GM21717 (cell line): ENCODE measurements at regions not wholly inside any gene's neighbourhood (a gene's known extent, or its start where the extent isn't known, plus 50 kb on each side); places are given as distances from the start of the nearest gene placed in this dataset.

ENCODE experiments used
- ATAC-seq: cut with Tn5 transposase; IDR thresholded peaks from one replicate; pipeline ENCODE4 v1.9.1; 2021; ENCODE audit warnings: mild to moderate bottlenecking, moderate library complexity; ENCODE audit not compliant: unreplicated experiment

DNA sequence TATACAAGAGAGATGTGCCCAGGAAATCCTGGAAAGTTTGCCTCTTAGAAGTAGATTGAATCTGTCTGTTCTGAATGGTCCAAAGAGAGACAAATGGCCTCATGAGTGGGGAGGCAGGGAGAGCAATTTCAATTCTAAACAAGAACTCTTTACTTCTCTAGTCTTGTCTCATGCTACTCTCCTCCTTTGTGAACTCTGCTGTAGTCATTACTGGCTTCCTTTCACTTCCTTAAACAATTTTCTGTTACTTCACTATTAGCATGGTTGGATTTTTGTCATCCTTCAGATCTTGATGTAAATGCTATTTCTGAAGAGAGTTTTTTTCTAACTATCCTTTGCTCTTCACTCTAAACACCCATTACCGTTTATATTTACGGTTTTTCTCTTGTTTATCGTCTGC lies 54.0 kb upstream of the GRIN3A start:
- ATAC-seq, result no peak

GRCh38 chr9:101791938-101792337 lies 53.5 kb upstream of the GRIN3A start:
- ATAC-seq, result no peak

DNA sequence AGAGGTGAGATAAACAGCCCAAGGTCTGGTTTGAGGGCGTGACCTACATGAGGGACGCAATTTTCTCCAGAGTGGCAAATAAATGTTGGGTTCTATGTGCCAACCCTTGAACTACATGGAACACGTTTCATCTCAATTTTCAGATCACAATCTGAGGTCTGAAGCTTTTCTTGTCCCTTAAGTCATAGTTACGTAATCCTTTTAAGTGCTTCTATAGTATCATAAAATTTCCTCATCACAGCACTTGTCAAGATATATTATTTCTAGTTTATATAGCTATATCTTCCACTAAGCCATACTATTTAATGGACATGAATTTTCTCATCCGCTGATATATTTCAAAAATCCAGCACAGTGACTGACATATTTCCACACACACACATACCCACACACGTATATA lies 53.1 kb upstream of the GRIN3A start:
- ATAC-seq, result no peak
